ENCODE measurements at regions not wholly inside any gene's neighbourhood (a gene's known extent, or its start where the extent isn't known, plus 50 kb on each side); places are given as distances from the start of the nearest gene placed in this dataset.
"Not testable (repeated sequence)": the region's sequence is repeated elsewhere in the genome, so short reads cannot be mapped to it uniquely, and the experiment has no call there.

DNA sequence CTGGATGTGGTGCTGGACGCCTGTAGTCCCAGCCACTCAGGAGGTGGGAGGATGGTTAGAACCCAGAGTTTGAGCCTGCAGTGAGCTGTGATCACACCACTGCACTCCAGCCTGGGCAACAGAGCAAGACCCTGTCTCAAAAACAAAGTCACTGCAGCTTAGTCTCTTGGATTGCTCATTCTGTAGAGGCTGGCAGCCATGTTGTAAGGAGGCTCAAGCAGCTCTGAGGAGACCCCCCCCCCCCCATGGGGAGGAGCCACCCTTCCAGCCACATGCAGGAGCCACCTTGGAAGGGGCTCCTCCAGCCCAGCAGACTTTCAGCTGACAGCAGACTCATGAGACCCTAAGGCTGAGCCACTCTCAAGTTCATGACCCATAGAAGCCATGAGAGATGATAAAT, 68.4 kb downstream of the FOXL3 start:
- H3K4me2 ChIP-seq (ENCODE audit: low read depth, low read length) = no peak overlapping the region
- H3K9me3 ChIP-seq (replicated peaks; ENCODE audit: insufficient read depth, low read length) = no peaks in the 10 kb centered on the region
- H3K9ac ChIP-seq (ENCODE audit: low read length) = no peak overlapping the region
- no peak overlapping the region for H3K27ac ChIP-seq (ENCODE audit: low read length)
- no peak for TF ChIP-seq EZH2 (optimal IDR thresholded peaks at IDR 0.05; ENCODE audit: low read depth, low read length)
- no peaks in the 10 kb centered on the region for H3K4me1 ChIP-seq (ENCODE audit: low read length)
- no peaks in the 10 kb centered on the region for H4K20me1 ChIP-seq (ENCODE audit: insufficient read depth, low read length)
- H3K79me2 ChIP-seq (ENCODE audit: low read length) = no peaks in the 10 kb centered on the region
- H3K27me3 ChIP-seq (replicated peaks; ENCODE audit: insufficient read depth, low read length) = no peaks in the 10 kb centered on the region
- no peaks in the 10 kb centered on the region for H3K9me2 ChIP-seq (replicated peaks; ENCODE audit: insufficient read depth, low read length)
- H3K4me3 ChIP-seq (ENCODE audit: low read length) = no peak overlapping the region
- H2AFZ ChIP-seq (ENCODE audit: low read length) = no peak overlapping the region
- DNase-seq = no peak
- H3F3A ChIP-seq (ENCODE audit: insufficient read depth, low read length) = no peaks in the 10 kb centered on the region
- no peaks in the 10 kb centered on the region for H3K36me3 ChIP-seq (replicated peaks; ENCODE audit: insufficient read depth, low read length)

DNA sequence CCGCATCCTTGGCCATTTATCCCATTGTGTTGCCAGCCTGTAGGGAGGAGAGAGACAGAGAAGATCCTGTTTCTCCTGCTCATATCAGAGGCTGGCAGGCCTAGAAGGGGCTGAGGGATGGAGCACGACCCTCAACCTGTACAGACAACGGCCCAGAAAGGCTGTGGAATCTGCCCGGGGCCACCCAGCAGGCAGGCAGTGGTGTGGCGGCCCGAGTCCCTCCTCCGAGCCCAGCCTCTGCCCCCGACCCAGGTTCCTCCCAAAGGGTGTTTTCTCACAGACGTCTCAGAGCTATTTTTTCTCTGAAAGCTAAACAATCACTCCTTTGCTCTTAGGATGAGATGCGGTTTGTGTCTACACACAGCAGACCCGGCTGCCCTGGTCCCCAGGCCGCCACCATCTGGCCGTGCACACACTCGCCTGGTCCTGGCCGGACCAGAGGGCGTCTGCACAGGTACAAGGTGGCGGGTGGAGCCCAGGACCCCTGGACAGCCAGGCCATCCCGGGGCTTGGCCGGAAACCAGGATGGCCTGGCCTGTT, 69.3 kb downstream of the FOXL3 start:
- DNase-seq = no peak
- Histone ChIP-seq H3K9ac (ENCODE audit: low read length) (no peak overlapping the region), H4K20me1 (ENCODE audit: insufficient read depth, low read length) (no peaks in the 10 kb centered on the region), H2AFZ (ENCODE audit: low read length) (no peak overlapping the region), H3K79me2 (ENCODE audit: low read length) (no peaks in the 10 kb centered on the region), H3K36me3 (replicated peaks; ENCODE audit: insufficient read depth, low read length) (no peaks in the 10 kb centered on the region), H3K4me1 (ENCODE audit: low read length) (no peaks in the 10 kb centered on the region), H3K4me3 (ENCODE audit: low read length) (no peak overlapping the region), H3K9me3 (replicated peaks; ENCODE audit: insufficient read depth, low read length) (no peaks in the 10 kb centered on the region), H3K4me2 (ENCODE audit: low read depth, low read length) (no peak overlapping the region), H3K27me3 (replicated peaks; ENCODE audit: insufficient read depth, low read length) (no peaks in the 10 kb centered on the region), H3F3A (ENCODE audit: insufficient read depth, low read length) (no peaks in the 10 kb centered on the region), H3K27ac (ENCODE audit: low read length) (no peak overlapping the region), H3K9me2 (replicated peaks; ENCODE audit: insufficient read depth, low read length) (no peaks in the 10 kb centered on the region)
- TF ChIP-seq, protein P1, sequence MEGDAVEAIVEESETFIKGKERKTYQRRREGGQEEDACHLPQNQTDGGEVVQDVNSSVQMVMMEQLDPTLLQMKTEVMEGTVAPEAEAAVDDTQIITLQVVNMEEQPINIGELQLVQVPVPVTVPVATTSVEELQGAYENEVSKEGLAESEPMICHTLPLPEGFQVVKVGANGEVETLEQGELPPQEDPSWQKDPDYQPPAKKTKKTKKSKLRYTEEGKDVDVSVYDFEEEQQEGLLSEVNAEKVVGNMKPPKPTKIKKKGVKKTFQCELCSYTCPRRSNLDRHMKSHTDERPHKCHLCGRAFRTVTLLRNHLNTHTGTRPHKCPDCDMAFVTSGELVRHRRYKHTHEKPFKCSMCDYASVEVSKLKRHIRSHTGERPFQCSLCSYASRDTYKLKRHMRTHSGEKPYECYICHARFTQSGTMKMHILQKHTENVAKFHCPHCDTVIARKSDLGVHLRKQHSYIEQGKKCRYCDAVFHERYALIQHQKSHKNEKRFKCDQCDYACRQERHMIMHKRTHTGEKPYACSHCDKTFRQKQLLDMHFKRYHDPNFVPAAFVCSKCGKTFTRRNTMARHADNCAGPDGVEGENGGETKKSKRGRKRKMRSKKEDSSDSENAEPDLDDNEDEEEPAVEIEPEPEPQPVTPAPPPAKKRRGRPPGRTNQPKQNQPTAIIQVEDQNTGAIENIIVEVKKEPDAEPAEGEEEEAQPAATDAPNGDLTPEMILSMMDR (IDR thresholded peaks at IDR 0.05; ENCODE audit: low read length) = no peak
- no peak for TF ChIP-seq EZH2phosphoT487 (IDR thresholded peaks at IDR 0.05; ENCODE audit: low read length)
- no peak for TF ChIP-seq EZH2 (optimal IDR thresholded peaks at IDR 0.05; ENCODE audit: low read depth, low read length)

DNA sequence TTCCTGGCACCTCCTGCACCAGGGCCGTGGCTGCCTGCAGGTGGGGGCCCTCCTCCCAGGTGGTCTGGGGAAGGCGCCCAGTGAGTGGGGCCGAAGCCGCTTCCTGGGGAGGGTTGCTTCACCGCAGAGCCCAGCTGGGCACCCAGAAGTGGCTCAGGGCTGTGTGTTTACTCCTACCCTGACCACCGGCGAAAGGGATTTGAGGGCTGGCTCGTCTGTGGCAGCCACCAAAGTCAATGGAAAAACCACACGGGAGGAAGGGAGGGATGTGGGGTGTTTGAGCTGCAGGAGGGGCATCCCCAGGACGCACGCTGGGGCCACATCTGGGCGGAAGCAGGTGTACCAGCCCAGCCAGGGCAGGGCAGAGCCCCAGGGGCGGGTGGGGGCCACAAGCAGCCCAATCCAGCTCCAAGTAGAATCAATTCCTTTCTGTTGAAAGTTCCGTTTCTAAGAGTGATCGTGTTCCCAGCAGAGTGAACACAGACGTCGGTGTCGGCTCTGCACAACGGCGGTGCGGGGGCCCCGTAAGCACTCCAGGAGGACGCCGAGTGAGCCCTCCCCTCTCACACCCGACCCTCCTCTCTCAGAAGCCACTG, 69.9 kb downstream of the FOXL3 start:
- no peaks in the 10 kb centered on the region for H3F3A ChIP-seq (ENCODE audit: insufficient read depth, low read length)
- no peaks in the 10 kb centered on the region for H3K4me1 ChIP-seq (ENCODE audit: low read length)
- H3K36me3 ChIP-seq (replicated peaks; ENCODE audit: insufficient read depth, low read length) = no peaks in the 10 kb centered on the region
- H3K4me3 ChIP-seq (ENCODE audit: low read length) = no peak overlapping the region
- TF ChIP-seq, protein P1 (IDR thresholded peaks at IDR 0.05; ENCODE audit: low read length) = no peak
- TF ChIP-seq EZH2phosphoT487 (IDR thresholded peaks at IDR 0.05; ENCODE audit: low read length) = no peak
- no peak for TF ChIP-seq EZH2 (optimal IDR thresholded peaks at IDR 0.05; ENCODE audit: low read depth, low read length)
- no peak overlapping the region for H3K4me2 ChIP-seq (ENCODE audit: low read depth, low read length)
- no peaks in the 10 kb centered on the region for H3K9me3 ChIP-seq (replicated peaks; ENCODE audit: insufficient read depth, low read length)
- H3K79me2 ChIP-seq (ENCODE audit: low read length) = no peaks in the 10 kb centered on the region
- H4K20me1 ChIP-seq (ENCODE audit: insufficient read depth, low read length) = no peaks in the 10 kb centered on the region
- no peaks in the 10 kb centered on the region for H3K9me2 ChIP-seq (replicated peaks; ENCODE audit: insufficient read depth, low read length)
- no peak for DNase-seq
- no peak overlapping the region for H2AFZ ChIP-seq (ENCODE audit: low read length)
- no peaks in the 10 kb centered on the region for H3K27me3 ChIP-seq (replicated peaks; ENCODE audit: insufficient read depth, low read length)
- H3K27ac ChIP-seq (ENCODE audit: low read length) = no peak overlapping the region
- H3K9ac ChIP-seq (ENCODE audit: low read length) = no peak overlapping the region

DNA sequence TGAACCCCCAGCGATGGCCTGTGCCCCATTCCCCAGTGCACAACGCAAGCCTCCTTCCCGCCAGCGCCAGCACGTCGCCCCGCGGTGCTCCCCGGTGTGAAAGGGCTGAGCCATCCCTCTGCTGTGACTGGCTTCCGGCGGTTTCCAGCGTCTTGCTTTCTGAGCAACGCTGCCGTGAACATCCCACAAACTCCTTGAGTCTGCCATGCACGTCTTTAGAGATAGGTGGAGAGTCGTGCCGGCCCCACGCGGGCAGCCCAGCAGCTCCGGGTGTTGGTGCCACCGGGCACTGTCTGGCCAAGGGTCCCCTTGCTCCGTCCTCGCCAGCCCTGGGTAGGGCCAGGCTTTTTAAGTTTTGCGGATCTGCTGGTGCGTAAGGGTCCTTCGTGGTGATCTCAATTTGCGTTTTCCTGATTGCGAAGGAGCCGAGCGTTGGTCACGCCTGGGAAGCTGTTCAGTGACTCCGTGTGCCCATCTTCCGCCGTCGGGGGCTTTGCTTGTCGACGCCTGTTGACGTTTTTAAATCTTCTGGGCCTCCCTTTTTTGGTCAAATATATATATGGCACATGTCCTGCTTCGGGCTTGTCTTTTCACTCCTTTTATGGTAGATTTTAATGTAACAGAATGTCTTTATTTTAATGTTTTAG, 70.6 kb downstream of the FOXL3 start:
- no peaks in the 10 kb centered on the region for H4K20me1 ChIP-seq (ENCODE audit: insufficient read depth, low read length)
- no peak overlapping the region for H3K4me3 ChIP-seq (ENCODE audit: low read length)
- no peaks in the 10 kb centered on the region for H3K79me2 ChIP-seq (ENCODE audit: low read length)
- no peaks in the 10 kb centered on the region for H3K36me3 ChIP-seq (replicated peaks; ENCODE audit: insufficient read depth, low read length)
- no peak overlapping the region for H3K9ac ChIP-seq (ENCODE audit: low read length)
- H3F3A ChIP-seq (ENCODE audit: insufficient read depth, low read length) = no peaks in the 10 kb centered on the region
- DNase-seq = no peak
- no peak overlapping the region for H3K27ac ChIP-seq (ENCODE audit: low read length)
- H3K4me2 ChIP-seq (ENCODE audit: low read depth, low read length) = no peak overlapping the region
- no peaks in the 10 kb centered on the region for H3K4me1 ChIP-seq (ENCODE audit: low read length)
- no peaks in the 10 kb centered on the region for H3K27me3 ChIP-seq (replicated peaks; ENCODE audit: insufficient read depth, low read length)
- H3K9me3 ChIP-seq (replicated peaks; ENCODE audit: insufficient read depth, low read length) = no peaks in the 10 kb centered on the region
- H3K9me2 ChIP-seq (replicated peaks; ENCODE audit: insufficient read depth, low read length) = no peaks in the 10 kb centered on the region
- TF ChIP-seq, protein P1 (IDR thresholded peaks at IDR 0.05; ENCODE audit: low read length) = no peak
- TF ChIP-seq EZH2phosphoT487 (IDR thresholded peaks at IDR 0.05; ENCODE audit: low read length) = no peak
- no peak for TF ChIP-seq EZH2 (optimal IDR thresholded peaks at IDR 0.05; ENCODE audit: low read depth, low read length)
- no peak overlapping the region for H2AFZ ChIP-seq (ENCODE audit: low read length)

DNA sequence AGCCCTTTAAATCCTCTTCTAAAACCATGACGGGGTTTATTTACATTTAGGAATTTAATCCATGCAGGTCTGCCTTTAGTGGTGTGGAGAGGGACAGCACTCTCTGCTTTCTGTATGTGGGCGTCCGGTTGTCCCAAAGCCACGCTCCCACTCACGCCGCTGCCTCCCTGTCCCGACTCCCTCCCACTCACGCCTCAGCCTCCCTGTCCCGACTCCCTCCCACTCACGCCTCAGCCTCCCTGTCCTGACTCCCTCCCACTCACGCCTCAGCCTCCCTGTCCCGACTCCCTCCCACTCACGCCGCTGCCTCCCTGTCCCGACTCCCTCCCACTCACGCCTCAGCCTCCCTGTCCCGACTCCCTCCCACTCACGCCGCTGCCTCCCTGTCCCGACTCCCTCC, 71.2 kb downstream of the FOXL3 start:
- H3K9me3 ChIP-seq (replicated peaks; ENCODE audit: insufficient read depth, low read length); H3K4me2 ChIP-seq (ENCODE audit: low read depth, low read length); H3F3A ChIP-seq (ENCODE audit: insufficient read depth, low read length); H3K27ac ChIP-seq (ENCODE audit: low read length); H3K79me2 ChIP-seq (ENCODE audit: low read length); H3K9ac ChIP-seq (ENCODE audit: low read length); H3K36me3 ChIP-seq (replicated peaks; ENCODE audit: insufficient read depth, low read length); H4K20me1 ChIP-seq (ENCODE audit: insufficient read depth, low read length); H3K27me3 ChIP-seq (replicated peaks; ENCODE audit: insufficient read depth, low read length); H3K9me2 ChIP-seq (replicated peaks; ENCODE audit: insufficient read depth, low read length); H3K4me3 ChIP-seq (ENCODE audit: low read length); H2AFZ ChIP-seq (ENCODE audit: low read length); H3K4me1 ChIP-seq (ENCODE audit: low read length); DNase-seq: not testable (repeated sequence)
